ENCODE measurements at regions not wholly inside any gene's neighbourhood (a gene's known extent, or its start where the extent isn't known, plus 50 kb on each side); places are given as distances from the start of the nearest gene placed in this dataset.

DNA sequence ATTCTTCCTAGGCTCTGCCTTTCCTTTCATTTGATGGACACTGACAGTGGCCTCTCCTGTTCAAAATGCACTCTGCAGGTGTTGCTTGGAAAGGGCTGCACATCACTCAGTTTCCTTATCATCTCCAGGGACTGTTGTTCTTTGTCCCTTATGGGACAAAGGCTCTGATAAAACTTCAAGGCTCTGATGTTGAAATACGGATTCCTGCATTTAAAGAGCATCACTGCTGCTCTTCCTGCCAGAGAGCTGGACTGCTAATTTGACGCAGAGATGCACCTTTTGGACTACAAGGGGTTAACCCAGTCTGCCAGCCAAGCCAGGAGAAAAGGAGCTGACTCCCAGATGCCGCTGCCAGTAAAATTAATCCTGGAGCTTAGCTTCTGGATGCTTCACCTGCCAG is 952.1 kb downstream of the DIAPH3 start:
- Histone ChIP-seq H3K9me2 (replicated peaks; ENCODE audit: insufficient read depth, low read length) (no peaks in the 10 kb centered on the region), H3K4me2 (ENCODE audit: low read depth, low read length, poor library complexity, severe bottlenecking) (no peak overlapping the region), H3K27ac (ENCODE audit: low read length) (no peak overlapping the region), H3K9me3 (ENCODE audit: low read length) (no peaks in the 10 kb centered on the region), H3K36me3 (ENCODE audit: insufficient read depth, low read length) (no peaks in the 10 kb centered on the region), H3K4me1 (ENCODE audit: low read length) (no peaks in the 10 kb centered on the region), H4K20me1 (ENCODE audit: insufficient read depth, low read depth, low read length) (no peaks in the 10 kb centered on the region), H3K79me2 (ENCODE audit: low read length) (no peaks in the 10 kb centered on the region), H3K4me3 (ENCODE audit: low read length) (no peak overlapping the region), H3K27me3 (ENCODE audit: low read length) (no peaks in the 10 kb centered on the region), H3K9ac (ENCODE audit: low read length) (no peak overlapping the region), H2AFZ (ENCODE audit: low read length) (no peak overlapping the region)
- DNase-seq = no peak

DNA sequence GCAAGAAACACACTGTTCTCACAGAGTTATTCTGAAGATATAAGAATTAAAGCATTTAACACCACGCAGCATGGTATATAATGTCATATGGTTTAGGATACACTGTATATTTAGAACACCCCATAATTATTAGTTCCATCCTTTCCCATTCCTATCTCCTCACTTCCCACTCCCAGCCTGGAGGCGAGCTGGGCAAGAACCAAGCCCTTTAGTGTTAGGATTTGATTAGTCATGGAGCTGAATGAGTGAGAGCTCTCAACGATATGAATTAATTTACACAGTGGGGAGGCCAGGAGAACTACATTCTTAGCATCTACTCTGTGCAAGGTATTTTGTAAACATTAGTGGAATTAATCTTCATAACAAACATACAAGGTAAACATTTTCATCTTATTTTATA is 934.3 kb downstream of the DIAPH3 start:
- Histone ChIP-seq H3K27me3 (ENCODE audit: low read length) (no peaks in the 10 kb centered on the region), H3K9ac (ENCODE audit: low read length) (no peak overlapping the region), H3K9me3 (ENCODE audit: low read length) (no peaks in the 10 kb centered on the region), H3K79me2 (ENCODE audit: low read length) (no peaks in the 10 kb centered on the region), H3K4me2 (ENCODE audit: low read depth, low read length, poor library complexity, severe bottlenecking) (no peak overlapping the region), H3K4me3 (ENCODE audit: low read length) (no peak overlapping the region), H2AFZ (ENCODE audit: low read length) (no peak overlapping the region), H3K4me1 (ENCODE audit: low read length) (no peaks in the 10 kb centered on the region), H4K20me1 (ENCODE audit: insufficient read depth, low read depth, low read length) (no peaks in the 10 kb centered on the region), H3K27ac (ENCODE audit: low read length) (no peak overlapping the region), H3K36me3 (ENCODE audit: insufficient read depth, low read length) (no peaks in the 10 kb centered on the region), H3K9me2 (replicated peaks; ENCODE audit: insufficient read depth, low read length) (no peaks in the 10 kb centered on the region)
- DNase-seq = no peak

DNA sequence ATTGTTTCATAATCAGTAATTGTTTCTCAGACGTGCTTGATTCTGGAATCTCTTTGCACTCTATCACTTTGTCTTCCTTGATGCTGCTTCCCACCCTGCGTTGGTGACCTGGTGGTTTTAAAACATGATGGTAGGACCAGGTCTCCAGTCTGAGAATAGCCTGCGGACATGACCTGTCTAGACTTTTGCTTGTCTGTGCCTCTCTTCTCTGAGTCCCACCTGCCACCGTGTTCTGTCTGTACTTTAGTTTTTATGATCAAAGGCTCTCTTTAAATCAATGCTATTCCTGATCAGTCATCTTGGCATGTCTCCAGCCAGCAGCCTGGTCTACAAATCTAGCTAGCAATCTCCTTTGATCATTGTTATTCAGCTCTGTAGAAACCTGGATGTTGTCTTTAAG is 933.9 kb downstream of the DIAPH3 start:
- no peaks in the 10 kb centered on the region for H4K20me1 ChIP-seq (ENCODE audit: insufficient read depth, low read depth, low read length)
- H3K79me2 ChIP-seq (ENCODE audit: low read length) = no peaks in the 10 kb centered on the region
- H3K9me3 ChIP-seq (ENCODE audit: low read length) = no peaks in the 10 kb centered on the region
- H3K36me3 ChIP-seq (ENCODE audit: insufficient read depth, low read length) = no peaks in the 10 kb centered on the region
- no peak overlapping the region for H3K9ac ChIP-seq (ENCODE audit: low read length)
- H2AFZ ChIP-seq (ENCODE audit: low read length) = no peak overlapping the region
- H3K4me2 ChIP-seq (ENCODE audit: low read depth, low read length, poor library complexity, severe bottlenecking) = no peak overlapping the region
- no peak for DNase-seq
- H3K9me2 ChIP-seq (replicated peaks; ENCODE audit: insufficient read depth, low read length) = no peaks in the 10 kb centered on the region
- no peak overlapping the region for H3K4me3 ChIP-seq (ENCODE audit: low read length)
- H3K27ac ChIP-seq (ENCODE audit: low read length) = no peak overlapping the region
- no peaks in the 10 kb centered on the region for H3K4me1 ChIP-seq (ENCODE audit: low read length)
- no peaks in the 10 kb centered on the region for H3K27me3 ChIP-seq (ENCODE audit: low read length)

DNA sequence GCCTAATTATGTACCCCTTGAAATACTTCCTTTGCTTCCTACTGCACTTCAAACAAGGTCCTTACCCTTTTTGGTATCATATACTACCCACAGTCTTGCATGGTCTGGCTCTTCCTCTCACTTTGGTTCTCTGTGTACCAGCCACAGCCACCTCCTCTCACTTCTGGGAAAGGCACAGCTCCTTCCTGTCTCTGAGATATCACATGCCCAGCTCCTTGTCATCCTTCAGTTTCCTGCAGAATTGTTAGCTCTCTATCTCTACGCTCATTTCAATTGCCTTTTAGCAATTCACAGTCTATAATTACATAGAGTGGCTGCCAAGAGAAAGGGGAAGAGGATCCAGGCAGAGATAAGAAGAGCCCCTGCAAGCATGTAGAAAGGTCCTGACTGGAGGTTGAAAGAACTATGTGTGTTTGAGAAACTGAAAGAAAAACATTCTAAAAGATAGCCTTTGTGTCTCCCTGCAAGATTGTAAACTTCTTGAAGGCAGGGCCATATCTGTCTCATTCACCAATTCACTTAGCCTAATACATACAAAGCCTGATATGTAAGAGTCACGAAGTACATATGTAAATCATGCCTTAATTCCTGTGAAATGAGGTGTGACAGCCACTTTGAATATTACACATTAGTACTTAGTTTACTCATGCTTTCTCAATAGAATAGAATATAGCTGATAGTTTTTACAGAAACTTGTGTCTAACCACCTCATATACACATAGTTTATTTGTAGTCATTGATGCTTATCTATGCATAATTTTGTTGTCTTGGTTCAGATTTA is 933.1 kb downstream of the DIAPH3 start:
- H2AFZ ChIP-seq (ENCODE audit: low read length) = no peak overlapping the region
- no peaks in the 10 kb centered on the region for H3K4me1 ChIP-seq (ENCODE audit: low read length)
- no peak overlapping the region for H3K4me3 ChIP-seq (ENCODE audit: low read length)
- no peak overlapping the region for H3K4me2 ChIP-seq (ENCODE audit: low read depth, low read length, poor library complexity, severe bottlenecking)
- no peak overlapping the region for H3K27ac ChIP-seq (ENCODE audit: low read length)
- H3K9me2 ChIP-seq (replicated peaks; ENCODE audit: insufficient read depth, low read length) = no peaks in the 10 kb centered on the region; the same call in 1 of the 2 replicates
- no peak for DNase-seq
- H4K20me1 ChIP-seq (ENCODE audit: insufficient read depth, low read depth, low read length) = no peaks in the 10 kb centered on the region
- H3K9ac ChIP-seq (ENCODE audit: low read length) = no peak overlapping the region
- H3K36me3 ChIP-seq (ENCODE audit: insufficient read depth, low read length) = no peaks in the 10 kb centered on the region
- H3K9me3 ChIP-seq (ENCODE audit: low read length) = no peaks in the 10 kb centered on the region
- no peaks in the 10 kb centered on the region for H3K79me2 ChIP-seq (ENCODE audit: low read length)
- H3K27me3 ChIP-seq (ENCODE audit: low read length) = no peaks in the 10 kb centered on the region

DNA sequence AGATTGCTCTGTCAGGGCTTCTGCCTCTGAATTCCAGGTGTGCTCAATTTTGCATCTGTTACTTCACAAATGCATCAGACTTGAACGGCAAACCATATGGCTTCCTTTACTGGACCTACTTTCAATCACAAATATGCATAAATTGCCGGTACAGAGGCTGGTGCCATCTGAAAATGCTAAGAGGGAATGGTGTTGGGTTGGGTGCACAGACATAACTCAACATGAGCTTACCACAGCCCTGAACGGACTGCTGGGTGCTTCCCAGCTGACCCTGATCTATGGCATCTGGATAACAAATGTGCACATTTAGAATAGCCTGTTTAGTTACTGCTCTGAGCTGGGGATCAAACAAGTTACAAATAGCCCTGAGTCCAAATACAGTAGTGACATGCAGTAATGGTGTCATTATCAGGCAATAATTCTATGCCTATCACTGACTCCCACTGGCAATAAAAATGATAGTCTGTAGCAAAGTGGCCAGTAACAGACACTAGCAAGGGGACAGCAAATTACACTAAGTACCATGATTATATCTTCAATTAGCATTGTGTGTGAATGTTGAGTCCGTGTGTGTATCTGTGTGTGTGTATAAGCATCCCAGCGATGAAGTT is 927.3 kb downstream of the DIAPH3 start:
- Histone ChIP-seq H3K9ac (ENCODE audit: low read length) (no peak overlapping the region), H3K27me3 (ENCODE audit: low read length) (no peaks in the 10 kb centered on the region), H3K4me2 (ENCODE audit: low read depth, low read length, poor library complexity, severe bottlenecking) (no peak overlapping the region), H3K4me1 (ENCODE audit: low read length) (no peaks in the 10 kb centered on the region), H3K79me2 (ENCODE audit: low read length) (no peaks in the 10 kb centered on the region), H2AFZ (ENCODE audit: low read length) (no peak overlapping the region), H3K36me3 (ENCODE audit: insufficient read depth, low read length) (no peaks in the 10 kb centered on the region), H3K9me2 (replicated peaks; ENCODE audit: insufficient read depth, low read length) (no peaks in the 10 kb centered on the region; the same call in 1 of the 2 replicates), H3K27ac (ENCODE audit: low read length) (no peak overlapping the region), H4K20me1 (ENCODE audit: insufficient read depth, low read depth, low read length) (no peaks in the 10 kb centered on the region), H3K4me3 (ENCODE audit: low read length) (no peak overlapping the region), H3K9me3 (ENCODE audit: low read length) (no peaks in the 10 kb centered on the region)
- no peak for DNase-seq

DNA sequence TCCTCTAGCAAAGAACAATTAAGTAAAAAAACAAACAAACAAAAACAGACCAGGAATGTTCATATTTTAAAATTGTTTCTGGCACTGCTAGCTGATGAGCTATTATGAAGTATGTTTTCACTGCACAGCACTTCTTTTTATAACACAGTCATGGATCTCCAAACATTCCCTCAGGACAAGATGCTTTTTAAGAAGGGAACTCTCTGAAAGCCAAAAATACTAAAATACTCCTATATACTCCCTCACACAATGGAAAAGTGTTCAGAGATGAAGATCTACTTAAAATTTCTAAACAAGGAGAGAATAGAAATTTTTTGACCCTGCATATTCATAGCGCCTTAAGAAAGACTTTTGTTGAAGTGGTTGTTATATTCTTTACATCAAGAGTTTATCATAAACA is 926.8 kb downstream of the DIAPH3 start:
- no peaks in the 10 kb centered on the region for H3K27me3 ChIP-seq (ENCODE audit: low read length)
- no peak overlapping the region for H3K4me3 ChIP-seq (ENCODE audit: low read length)
- H2AFZ ChIP-seq (ENCODE audit: low read length) = no peak overlapping the region
- DNase-seq = no peak
- H3K4me1 ChIP-seq (ENCODE audit: low read length) = no peaks in the 10 kb centered on the region
- H3K9me2 ChIP-seq (replicated peaks; ENCODE audit: insufficient read depth, low read length) = no peaks in the 10 kb centered on the region; the same call in 1 of the 2 replicates
- H4K20me1 ChIP-seq (ENCODE audit: insufficient read depth, low read depth, low read length) = no peaks in the 10 kb centered on the region
- H3K36me3 ChIP-seq (ENCODE audit: insufficient read depth, low read length) = no peaks in the 10 kb centered on the region
- no peaks in the 10 kb centered on the region for H3K79me2 ChIP-seq (ENCODE audit: low read length)
- H3K9me3 ChIP-seq (ENCODE audit: low read length) = no peaks in the 10 kb centered on the region
- no peak overlapping the region for H3K27ac ChIP-seq (ENCODE audit: low read length)
- H3K9ac ChIP-seq (ENCODE audit: low read length) = no peak overlapping the region
- no peak overlapping the region for H3K4me2 ChIP-seq (ENCODE audit: low read depth, low read length, poor library complexity, severe bottlenecking)

DNA sequence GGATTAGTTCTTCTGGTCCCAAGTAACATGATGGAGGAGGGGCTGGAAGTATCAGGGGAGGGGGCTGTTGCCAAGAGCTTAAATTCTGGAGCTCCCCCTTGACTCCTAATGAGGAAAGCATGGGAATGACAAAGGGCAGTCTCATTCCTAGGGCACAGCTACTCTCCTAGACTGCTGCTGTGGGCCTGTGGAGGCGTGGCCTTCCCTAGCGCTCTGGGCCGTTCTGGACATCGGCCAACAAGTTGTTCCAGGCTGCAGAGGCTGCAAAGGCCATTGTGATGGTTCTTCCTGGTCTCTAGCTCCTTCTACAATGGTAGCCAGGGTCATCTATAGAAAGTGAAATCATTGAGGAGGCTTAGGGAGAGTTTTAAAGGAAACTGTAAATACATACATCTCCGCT is 916.6 kb downstream of the DIAPH3 start:
- H3K9ac ChIP-seq (ENCODE audit: low read length) = no peak overlapping the region
- no peaks in the 10 kb centered on the region for H3K36me3 ChIP-seq (ENCODE audit: insufficient read depth, low read length)
- no peaks in the 10 kb centered on the region for H3K9me2 ChIP-seq (replicated peaks; ENCODE audit: insufficient read depth, low read length)

DNA sequence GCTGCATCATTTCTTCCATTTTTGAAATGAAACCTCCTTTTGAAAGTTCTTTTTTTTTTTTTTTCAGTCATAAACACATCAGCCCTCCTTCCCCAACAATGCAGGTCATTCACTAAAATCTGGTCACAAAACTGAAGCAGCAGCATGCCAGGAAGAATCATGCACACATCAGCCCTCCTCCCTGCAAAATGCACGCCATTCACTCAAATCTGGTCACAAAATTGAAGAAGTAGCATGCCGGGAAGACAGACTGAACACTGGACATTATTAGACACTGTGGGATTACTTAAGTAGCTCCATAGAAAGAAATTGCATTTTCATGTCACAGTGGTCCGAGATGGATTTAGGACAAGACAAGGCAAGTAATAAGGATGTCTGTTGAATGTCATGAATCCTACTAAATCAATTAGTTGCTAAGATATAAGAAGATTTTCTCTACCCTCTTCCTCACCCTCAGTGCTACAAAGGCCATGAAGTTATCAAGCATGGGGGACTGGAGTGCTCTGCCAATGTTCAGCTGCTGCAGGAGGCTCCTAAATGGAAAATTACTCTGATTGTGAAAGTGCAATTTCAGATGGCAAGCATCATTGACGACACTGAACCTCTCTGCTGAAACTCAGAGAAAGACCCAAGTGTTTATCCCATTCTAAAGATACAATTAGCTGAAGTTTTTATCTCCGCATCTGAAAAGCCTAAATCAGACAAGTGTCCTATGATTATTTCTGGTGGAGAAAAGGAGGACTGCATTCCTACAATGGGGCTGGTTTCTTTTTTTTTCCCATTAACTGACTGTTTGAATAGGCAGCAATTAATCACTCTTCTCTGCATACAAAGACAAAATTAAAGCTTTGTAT is 913.2 kb downstream of the DIAPH3 start:
- no peak overlapping the region for H3K9ac ChIP-seq (ENCODE audit: low read length)
- H3K27me3 ChIP-seq (ENCODE audit: low read length) = no peaks in the 10 kb centered on the region
- no peaks in the 10 kb centered on the region for H4K20me1 ChIP-seq (ENCODE audit: insufficient read depth, low read depth, low read length)

More for the DNA sequence above, 916.6 kb downstream of the DIAPH3 start:
- Histone ChIP-seq H4K20me1 (ENCODE audit: insufficient read depth, low read depth, low read length) (no peaks in the 10 kb centered on the region), H3K9me3 (ENCODE audit: low read length) (no peaks in the 10 kb centered on the region), H3K27me3 (ENCODE audit: low read length) (no peaks in the 10 kb centered on the region), H3K4me1 (ENCODE audit: low read length) (no peaks in the 10 kb centered on the region), H3K79me2 (ENCODE audit: low read length) (no peaks in the 10 kb centered on the region), H3K27ac (ENCODE audit: low read length) (no peak overlapping the region), H3K4me2 (ENCODE audit: low read depth, low read length, poor library complexity, severe bottlenecking) (no peak overlapping the region), H2AFZ (ENCODE audit: low read length) (no peak overlapping the region), H3K4me3 (ENCODE audit: low read length) (no peak overlapping the region)
- no peak for DNase-seq

More for the DNA sequence above, 913.2 kb downstream of the DIAPH3 start:
- no peaks in the 10 kb centered on the region for H3K79me2 ChIP-seq (ENCODE audit: low read length)
- no peak for DNase-seq
- no peak overlapping the region for H2AFZ ChIP-seq (ENCODE audit: low read length)
- H3K9me3 ChIP-seq (ENCODE audit: low read length) = no peaks in the 10 kb centered on the region
- H3K27ac ChIP-seq (ENCODE audit: low read length) = no peak overlapping the region
- H3K4me3 ChIP-seq (ENCODE audit: low read length) = no peak overlapping the region
- H3K36me3 ChIP-seq (ENCODE audit: insufficient read depth, low read length) = no peaks in the 10 kb centered on the region
- no peaks in the 10 kb centered on the region for H3K4me1 ChIP-seq (ENCODE audit: low read length)
- H3K9me2 ChIP-seq (replicated peaks; ENCODE audit: insufficient read depth, low read length) = no peaks in the 10 kb centered on the region
- H3K4me2 ChIP-seq (ENCODE audit: low read depth, low read length, poor library complexity, severe bottlenecking) = no peak overlapping the region
